OCI-LY3 (cell line): ENCODE measurements at regions not wholly inside any gene's neighbourhood (a gene's known extent, or its start where the extent isn't known, plus 50 kb on each side); places are given as distances from the start of the nearest gene placed in this dataset.

Experiments used
- H2AFZ ChIP-seq: fragments of 200-600, 300-600 bp; shearing (Covaris generic); 2 replicates; pipeline ENCODE4 v1.6.0; 2014; ENCODE audit warnings: antibody characterized with exemption, low read depth, low read length
- H3K27ac ChIP-seq: fragments of 200-600, 300-600 bp; sonication (generic); 2 replicates; pipeline ENCODE4 v1.5.1; 2014; ENCODE audit warnings: mild to moderate bottlenecking, low read length, moderate library complexity, mixed read lengths
- H3K27me3 ChIP-seq: fragments of 200-600, 300-600 bp; sonication (generic); 2 replicates; pipeline ENCODE4 v1.6.1; 2014; ENCODE audit warnings: low read depth, low read length, mixed read lengths
- H3K36me3 ChIP-seq: fragments of 200-600, 300-600 bp; sonication (generic); replicated peaks from 2 replicates; pipeline ENCODE3; 2014; ENCODE audit warnings: low read depth, low read length, mixed read lengths
- H3K4me1 ChIP-seq: fragments of 300-600, 200-600 bp; sonication (generic); 2 replicates; pipeline ENCODE4 v1.6.1; 2014; ENCODE audit warnings: low read length, mixed read lengths
- H3K4me2 ChIP-seq: fragments of 200-600, 300-600 bp; sonication (generic); 2 replicates; pipeline ENCODE4 v1.6.1; 2014; ENCODE audit warnings: low read length, mixed read lengths
- H3K4me3 ChIP-seq: fragments of 300-600, 200-600 bp; sonication (generic); 2 replicates; pipeline ENCODE4 v1.5.1; 2014; ENCODE audit warnings: antibody characterized with exemption, mild to moderate bottlenecking, low read length, moderate library complexity
- H3K79me2 ChIP-seq: fragments of 300-600, 200-600 bp; shearing (Covaris generic); 2 replicates; pipeline ENCODE4 v1.6.1; 2014; ENCODE audit warnings: mild to moderate bottlenecking, low read length, mixed read lengths
- H3K9ac ChIP-seq: fragments of 300-600, 200-600 bp; shearing (Covaris generic); 2 replicates; pipeline ENCODE4 v1.6.0; 2014; ENCODE audit warnings: mild to moderate bottlenecking, low read length, moderate library complexity
- H3K9me3 ChIP-seq: fragments of 200-600, 300-600 bp; shearing (Covaris generic); 2 replicates; pipeline ENCODE4 v1.6.1; 2014; ENCODE audit warnings: low read length, mixed read lengths; ENCODE audit not compliant: insufficient read depth
- H4K20me1 ChIP-seq: fragments of 200-600, 300-600 bp; sonication (generic); 2 replicates; pipeline ENCODE4 v1.6.1; 2016; ENCODE audit warnings: low read length, mixed read lengths; ENCODE audit not compliant: insufficient read depth
- CTCF ChIP-seq: fragments of 200-600, 300-600 bp; sonication (generic); IDR thresholded peaks from 2 replicates; pipeline ENCODE4 v1.5.1; 2014; ENCODE audit warnings: antibody characterized with exemption, low read length, low read depth
- EZH2phosphoT487 ChIP-seq: fragments of 200-600 bp; shearing (Covaris generic); IDR thresholded peaks from 2 replicates; pipeline ENCODE4 v1.6.1; 2018; ENCODE audit warnings: antibody characterized with exemption, mixed run types, low read depth

DNA sequence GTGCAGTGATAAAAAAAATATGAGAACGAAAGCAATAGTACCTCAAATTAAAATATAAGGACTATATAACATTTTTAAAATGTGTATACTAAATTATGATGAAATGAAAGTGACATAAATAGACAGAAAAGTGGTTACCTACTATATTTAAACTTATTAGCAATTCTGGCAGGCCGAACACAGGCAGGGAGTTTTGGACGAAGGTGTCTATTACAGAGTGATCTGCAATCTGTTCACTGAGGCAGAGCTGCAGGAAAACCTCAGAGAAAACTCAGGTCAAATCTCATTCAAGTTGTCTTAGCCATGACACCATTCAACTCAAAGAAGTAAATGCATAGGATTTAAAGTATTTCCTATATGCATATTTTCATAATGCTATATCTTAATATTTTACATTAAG, 274.8 kb upstream of the GULP1 start:
- H3K4me2 ChIP-seq, result no peak overlapping the region
- no peaks in the 10 kb centered on the region for H4K20me1 ChIP-seq
- TF ChIP-seq CTCF, result no peak
- TF ChIP-seq EZH2phosphoT487, result no peak
- H3K4me3 ChIP-seq, result no peak overlapping the region
- H3K27ac ChIP-seq, result no peak overlapping the region
- H3K9me3 ChIP-seq, result peaks cover 6% of the 10 kb centered on the region; the same call in 1 of the 2 replicates
- H3K27me3 ChIP-seq, result no peaks in the 10 kb centered on the region
- H3K9ac ChIP-seq, result no peak overlapping the region
- H2AFZ ChIP-seq, result no peak overlapping the region
- no peaks in the 10 kb centered on the region for H3K4me1 ChIP-seq
- H3K79me2 ChIP-seq, result no peaks in the 10 kb centered on the region
- no peaks in the 10 kb centered on the region for H3K36me3 ChIP-seq

- no peak overlapping the region for H2AFZ ChIP-seq
- no peaks in the 10 kb centered on the region for H3K79me2 ChIP-seq
- H3K4me1 ChIP-seq, result no peaks in the 10 kb centered on the region
- TF ChIP-seq CTCF (no peak), EZH2phosphoT487 (no peak)
- H3K9ac ChIP-seq, result no peak overlapping the region
- H3K4me2 ChIP-seq, result no peak overlapping the region
- no peaks in the 10 kb centered on the region for H3K36me3 ChIP-seq
- no peaks in the 10 kb centered on the region for H4K20me1 ChIP-seq
- no peak overlapping the region for H3K4me3 ChIP-seq
- peaks cover 6% of the 10 kb centered on the region; the same call in 1 of the 2 replicates for H3K9me3 ChIP-seq
- no peak overlapping the region for H3K27ac ChIP-seq
- no peaks in the 10 kb centered on the region for H3K27me3 ChIP-seq
Measured at GRCh38 chr2:188022389-188022788, 269.3 kb upstream of the GULP1 start.

- no peaks in the 10 kb centered on the region for H3K4me1 ChIP-seq
- H3K79me2 ChIP-seq, result no peaks in the 10 kb centered on the region
- H3K4me2 ChIP-seq, result no peak overlapping the region
Measured at GRCh38 chr2:188023035-188023434, 268.6 kb upstream of the GULP1 start.

GRCh38 chr2:188024811-188025210, 266.9 kb upstream of the GULP1 start:
- H2AFZ ChIP-seq, result no peak overlapping the region
- no peaks in the 10 kb centered on the region for H3K79me2 ChIP-seq
- no peaks in the 10 kb centered on the region for H3K36me3 ChIP-seq
- no peaks in the 10 kb centered on the region for H3K4me1 ChIP-seq
- H3K9ac ChIP-seq, result no peak overlapping the region
- TF ChIP-seq CTCF (no peak), EZH2phosphoT487 (no peak)
- H3K27me3 ChIP-seq, result no peaks in the 10 kb centered on the region
- H4K20me1 ChIP-seq, result no peaks in the 10 kb centered on the region
- H3K27ac ChIP-seq, result no peak overlapping the region
- no peak overlapping the region for H3K4me3 ChIP-seq
- no peak overlapping the region for H3K4me2 ChIP-seq
- H3K9me3 ChIP-seq, result peaks cover 3% of the 10 kb centered on the region; the same call in 1 of the 2 replicates

More at GRCh38 chr2:188023035-188023434, 268.6 kb upstream of the GULP1 start:
- Histone ChIP-seq H4K20me1 (no peaks in the 10 kb centered on the region), H3K27ac (no peak overlapping the region), H3K4me3 (no peak overlapping the region), H3K9ac (no peak overlapping the region), H3K9me3 (peaks cover 6% of the 10 kb centered on the region; the same call in 1 of the 2 replicates), H3K27me3 (no peaks in the 10 kb centered on the region), H2AFZ (no peak overlapping the region), H3K36me3 (no peaks in the 10 kb centered on the region)
- TF ChIP-seq CTCF, result no peak
- TF ChIP-seq EZH2phosphoT487, result no peak
